Heart left ventricle (tissue), 16 donors: ENCODE measurements at regions not wholly inside any gene's neighbourhood (a gene's known extent, or its start where the extent isn't known, plus 50 kb on each side); places are given as distances from the start of the nearest gene placed in this dataset.
A peak's percentile ranks its signal among the peaks of the same experiment; 100 is the strongest.

Experiments used
- ATAC-seq, 4 donors: fragments of 200-7000 bp; cut with Tn5 transposase; one replicate each; pipeline ENCODE4 v1.9.1; 2020 to 2022; ENCODE audit warnings: moderate library complexity in 4 of 4, mild to moderate bottlenecking in 3 of 4, moderate number of reproducible peaks in 1 of 4
- DNase-seq, 5 donors: peaks; one replicate each; pipeline ENCODE4 v3.0.0-alpha.2; 2020
- H3K27ac ChIP-seq, 12 donors: fragments of 200-600 bp; sonication (generic) in 4 of 12; one replicate each; pipeline versions ENCODE4 v1.5.0 to v1.8.0; 2016 to 2022; ENCODE audit warnings: mild to moderate bottlenecking in 2 of 12
- H3K27me3 ChIP-seq, 9 donors: fragments of 200-600 bp; sonication (generic) in 2 of 9; one replicate each; pipeline versions ENCODE4 v1.5.1 to v1.8.0; 2016 to 2022; ENCODE audit warnings: mild to moderate bottlenecking in 3 of 9
- H3K36me3 ChIP-seq, 9 donors: fragments of 200-600 bp; sonication (generic) in 2 of 9; one replicate each; pipeline versions ENCODE4 v1.5.0 to v1.8.0; 2018 to 2022; ENCODE audit warnings: mild to moderate bottlenecking in 2 of 9
- H3K4me1 ChIP-seq, 12 donors: fragments of 200-600 bp; sonication (generic) in 4 of 12; one replicate each; pipeline versions ENCODE4 v1.5.0 to v1.8.0; 2016 to 2022; ENCODE audit warnings: mild to moderate bottlenecking in 3 of 12
- H3K4me3 ChIP-seq, 12 donors: fragments of 200-600 bp; sonication (generic) in 4 of 12; one replicate each; pipeline versions ENCODE4 v1.5.0 to v1.8.0; 2017 to 2022; ENCODE audit warnings: mild to moderate bottlenecking in 9 of 12, moderate library complexity in 4 of 12
- H3K9me3 ChIP-seq, 12 donors: fragments of 200-600 bp; sonication (generic) in 4 of 12; one replicate each; pipeline versions ENCODE4 v1.5.0 to v1.8.0; 2016 to 2022; ENCODE audit warnings: mild to moderate bottlenecking in 1 of 12
- POLR2A ChIP-seq, 2 donors: fragments of 450-650 bp; IDR thresholded peaks; one replicate each; pipeline ENCODE4 v1.6.1; 2017; ENCODE audit warnings: antibody characterized with exemption in 2 of 2, mild to moderate bottlenecking in 2 of 2, moderate library complexity in 2 of 2
- WGBS, 4 donors: extraction: QIAGEN DNeasy Blood & Tissue Kit in 2 of 4; methylation state at CpG; one replicate each; pipeline versions ENCODE4 v1.1.5 to v1.1.7; 2013 to 2018; 5-methylcytosine and 5-hydroxymethylcytosine counted together
- intact Hi-C, 10 donors: fragments of 100-400 bp; cut with DNase I; formaldehyde crosslinking; loops; one replicate each; pipeline versions ENCODE4 v1.11.1 to v1.14.2; 2022
- TF ChIP-seq, protein P1 (sequence below), 12 donors: fragments of 200-600 bp; sonication (generic) in 4 of 12; IDR thresholded peaks; one replicate each; pipeline versions ENCODE4 v1.5.0 to v1.8.0; 2018 to 2022; ENCODE audit warnings: antibody characterized with exemption in 12 of 12, mild to moderate bottlenecking in 5 of 12
- donor health status: ischemic (EF 13 %, LVEDD 7.1; RV severe dilation, severe dysfunction).
- donor health status: healthy with polysubstance abuse.
- donor health status: DM: no; HTN: yes; CAD: no.
- donor health status: DM: no; HTN: no; CAD: no.
- donor health status: ischemic (EF 25% LVEDD 6.9; RV normal size, moderate dysfunction).
- donor health status: ischemic (EF 25% LVEDD 5.7; RV mildly dilated, moderate dysfunction).
- donor health status: healthy.
- donor health status: DM: yes; HTN: yes; CAD: no.
- donor health status: ischemic (EF 35%, LVEDD 5.7; RV mildly dilated, moderate dysfunction).
- donor health status: nonischemic (EF 11% LVEDD 7.7; RV severe dilation, severe dysfunction).
- donor health status: DM: yes; HTN: yes; CAD: no.
- donor health status: PGD.
- donor health status: ischemic (EF 29% LVEDD 5.4; RV normal size, mild dysfunction).
- donor health status: nonischemic (EF 23%, LVEDD 6.1; RV moderate dilation, normal function).

DNA sequence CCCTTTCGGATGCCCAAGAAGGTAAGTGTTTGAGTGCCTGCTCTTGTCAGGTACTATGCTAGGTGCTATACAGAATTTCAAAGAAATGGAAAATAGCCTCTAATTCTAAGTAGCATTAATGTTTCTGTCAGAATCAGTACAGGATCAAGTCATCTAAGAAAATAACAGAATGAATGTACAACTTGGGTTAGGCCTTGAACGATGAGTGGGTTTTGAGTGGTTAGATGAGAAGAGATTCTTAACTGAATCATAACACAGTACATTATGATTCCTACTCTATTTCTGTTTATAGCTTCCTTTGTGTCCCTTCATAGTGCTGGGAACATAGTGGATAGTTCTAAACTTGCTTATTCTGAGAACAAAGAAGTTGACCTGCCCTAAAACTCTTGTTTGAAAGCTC, 253.9 kb downstream of the GLUD2 start:
- H3K4me1 ChIP-seq = no peaks in the 10 kb centered on the region
- no peaks in the 10 kb centered on the region for H3K9me3 ChIP-seq
- no peaks in the 10 kb centered on the region for H3K36me3 ChIP-seq
- intact Hi-C loops = no loop called here
- TF ChIP-seq, protein P1, sequence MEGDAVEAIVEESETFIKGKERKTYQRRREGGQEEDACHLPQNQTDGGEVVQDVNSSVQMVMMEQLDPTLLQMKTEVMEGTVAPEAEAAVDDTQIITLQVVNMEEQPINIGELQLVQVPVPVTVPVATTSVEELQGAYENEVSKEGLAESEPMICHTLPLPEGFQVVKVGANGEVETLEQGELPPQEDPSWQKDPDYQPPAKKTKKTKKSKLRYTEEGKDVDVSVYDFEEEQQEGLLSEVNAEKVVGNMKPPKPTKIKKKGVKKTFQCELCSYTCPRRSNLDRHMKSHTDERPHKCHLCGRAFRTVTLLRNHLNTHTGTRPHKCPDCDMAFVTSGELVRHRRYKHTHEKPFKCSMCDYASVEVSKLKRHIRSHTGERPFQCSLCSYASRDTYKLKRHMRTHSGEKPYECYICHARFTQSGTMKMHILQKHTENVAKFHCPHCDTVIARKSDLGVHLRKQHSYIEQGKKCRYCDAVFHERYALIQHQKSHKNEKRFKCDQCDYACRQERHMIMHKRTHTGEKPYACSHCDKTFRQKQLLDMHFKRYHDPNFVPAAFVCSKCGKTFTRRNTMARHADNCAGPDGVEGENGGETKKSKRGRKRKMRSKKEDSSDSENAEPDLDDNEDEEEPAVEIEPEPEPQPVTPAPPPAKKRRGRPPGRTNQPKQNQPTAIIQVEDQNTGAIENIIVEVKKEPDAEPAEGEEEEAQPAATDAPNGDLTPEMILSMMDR (IDR thresholded peaks at IDR 0.05) = no peak
- no peak for TF ChIP-seq POLR2A (IDR thresholded peaks at IDR 0.05)
- WGBS, 4 donors = 92 to 97% (median 95%) methylated on average over 2 of the region's 2 CpGs
- no peak overlapping the region for H3K4me3 ChIP-seq
- no peak overlapping the region for H3K27ac ChIP-seq
- no peak for DNase-seq
- H3K27me3 ChIP-seq = peaks cover 0 to 4% (median 0%) of the 10 kb centered on the region in 9 donors
- ATAC-seq = no peak

DNA sequence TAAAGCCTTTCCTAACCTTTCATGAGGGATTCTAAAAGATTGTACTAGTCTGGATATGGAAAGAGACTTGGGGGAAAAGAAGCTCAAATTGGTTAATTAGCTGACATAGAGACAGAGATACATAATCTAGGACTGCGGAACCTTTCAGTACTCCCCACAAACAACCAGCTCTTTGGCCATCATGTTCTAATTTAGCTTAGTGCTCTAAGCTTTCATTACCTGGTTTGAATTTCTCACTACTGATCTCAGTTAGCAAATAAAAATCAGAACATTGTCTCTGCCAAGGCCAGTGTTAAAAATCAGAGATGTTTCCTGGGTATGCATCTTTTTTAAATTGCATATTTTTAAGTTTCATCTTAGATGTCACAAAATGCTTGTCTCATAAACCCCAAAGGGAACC, 254.4 kb downstream of the GLUD2 start:
- H3K27me3 ChIP-seq = peaks cover 0 to 4% (median 0%) of the 10 kb centered on the region in 9 donors
- H3K4me1 ChIP-seq = no peaks in the 10 kb centered on the region
- 89 to 100% (median 96%) methylated on average over 1 of the region's 1 CpG for WGBS, 4 donors
- H3K27ac ChIP-seq = no peak overlapping the region
- no peaks in the 10 kb centered on the region for H3K9me3 ChIP-seq
- H3K36me3 ChIP-seq = no peaks in the 10 kb centered on the region
- intact Hi-C loops = no loop called here
- TF ChIP-seq POLR2A (IDR thresholded peaks at IDR 0.05) = no peak
- TF ChIP-seq, protein P1 (IDR thresholded peaks at IDR 0.05) = no peak
- ATAC-seq (no peak), DNase-seq (no peak)
- no peak overlapping the region for H3K4me3 ChIP-seq

DNA sequence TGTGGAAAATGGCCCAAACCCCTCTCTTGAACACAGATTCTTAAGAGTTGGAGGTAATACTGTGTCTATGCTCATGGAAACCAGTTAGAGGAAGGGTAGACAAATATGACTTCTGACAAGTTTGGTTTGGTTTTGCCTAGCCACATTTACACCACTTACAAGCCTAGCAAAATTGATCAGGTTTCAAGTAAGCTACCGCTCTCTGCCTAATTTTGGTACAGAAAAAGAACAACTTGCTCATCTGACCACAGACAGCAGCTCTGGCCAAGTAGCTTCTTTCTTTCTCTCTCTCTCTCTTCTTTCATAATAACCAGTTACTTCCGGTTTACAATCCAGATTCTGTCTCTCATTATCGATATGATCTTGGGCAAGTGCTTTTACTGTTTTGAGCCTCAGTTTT, 260.0 kb downstream of the GLUD2 start:
- WGBS, 4 donors = 59 to 83% (median 76%) methylated on average over 3 of the region's 3 CpGs
- Histone ChIP-seq H3K4me3 (no peak overlapping the region), H3K36me3 (no peaks in the 10 kb centered on the region), H3K9me3 (no peaks in the 10 kb centered on the region), H3K27ac (no peak overlapping the region), H3K27me3 (peaks cover 0 to 4% (median 0%) of the 10 kb centered on the region in 9 donors), H3K4me1 (peaks cover 0 to 3% (median 0%) of the 10 kb centered on the region in 12 donors)
- DNase-seq (no peak), ATAC-seq (no peak)
- TF ChIP-seq POLR2A (IDR thresholded peaks at IDR 0.05) = no peak
- TF ChIP-seq, protein P1 (IDR thresholded peaks at IDR 0.05) = no peak
- intact Hi-C loops = loop anchor here in 1 of 10 donors (5.0 kb wide), 1 partner anchor 270 kb away; no protein-coding TSS in a partner anchor

DNA sequence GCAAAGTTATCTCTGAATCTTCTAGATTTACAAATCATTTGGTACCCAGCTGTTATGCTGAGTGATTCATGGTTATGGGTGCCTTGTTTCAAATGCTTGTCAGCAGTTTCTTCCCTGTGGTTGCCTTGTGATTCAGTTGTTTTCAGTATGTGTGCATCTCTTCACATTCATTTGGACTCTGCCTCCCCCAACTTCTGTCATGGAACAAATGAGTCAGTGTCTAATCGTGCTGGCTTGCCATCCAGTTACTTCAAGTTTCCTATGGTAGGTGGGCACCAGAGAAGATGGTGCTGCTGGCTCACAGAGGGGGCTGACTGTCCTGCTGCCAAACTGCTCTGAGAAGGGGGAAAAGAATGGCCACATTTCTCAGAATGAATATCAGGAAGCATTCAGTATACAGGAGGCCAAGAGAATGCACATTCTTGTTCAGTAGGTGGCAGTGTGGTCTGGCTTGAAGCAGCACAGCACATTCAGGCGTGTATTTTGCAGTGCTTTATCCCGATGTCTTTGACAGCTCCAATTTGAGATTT, 260.9 kb downstream of the GLUD2 start:
- DNase-seq = peak in 1 of 5 donors; percentile 6
- WGBS, 4 donors = 10 to 32% (median 15%) methylated on average over 3 of the region's 3 CpGs

More for the DNA sequence above, 260.9 kb downstream of the GLUD2 start:
- intact Hi-C loops = loop anchor here in 1 of 10 donors (5.0 kb wide), 1 partner anchor 269 kb away; no protein-coding TSS in a partner anchor
- Histone ChIP-seq H3K9me3 (no peaks in the 10 kb centered on the region), H3K27me3 (peaks cover 0 to 4% (median 0%) of the 10 kb centered on the region in 9 donors), H3K36me3 (no peaks in the 10 kb centered on the region), H3K4me1 (peaks cover 0 to 3% (median 0%) of the 10 kb centered on the region in 12 donors), H3K27ac (no peak overlapping the region), H3K4me3 (no peak overlapping the region)
- TF ChIP-seq, protein P1 (IDR thresholded peaks at IDR 0.05) = peak in 8 of 12 donors; percentile 8 to 51 (median 36)
- no peak for TF ChIP-seq POLR2A (IDR thresholded peaks at IDR 0.05)
- ATAC-seq = peak in 3 of 4 donors; percentile 61 to 77 (median 74)
